CD14-positive monocyte (primary cell): ENCODE measurements at regions not wholly inside any gene's neighbourhood (a gene's known extent, or its start where the extent isn't known, plus 50 kb on each side); places are given as distances from the start of the nearest gene placed in this dataset.

Experiments used
- DNase-seq, 3 donors: peaks; one replicate each; pipeline ENCODE4 v3.0.0-alpha.2; 2011 to 2022
- H2AFZ ChIP-seq: 2 replicates; pipeline ENCODE4 v1.6.0; 2012; ENCODE audit warnings: mild to moderate bottlenecking, low read depth, low read length, inconsistent platforms; ENCODE audit not compliant: insufficient read depth, poor library complexity, severe bottlenecking
- H3K27ac ChIP-seq, 2 donors: 1 replicate in 1 of 2; 2 replicates in 1 of 2; pipeline ENCODE4 v1.5.1; 2012 to 2013; ENCODE audit warnings: low read length in 2 of 2, control low read depth in 1 of 2, inconsistent platforms in 1 of 2, low read depth in 1 of 2, mild to moderate bottlenecking in 1 of 2
- H3K27me3 ChIP-seq, 2 donors: one replicate each; pipeline versions ENCODE4 v1.6.0 to v1.6.1; 2011 to 2013; ENCODE audit warnings: low read length in 2 of 2; ENCODE audit not compliant: control insufficient read depth in 2 of 2, insufficient read depth in 2 of 2
- H3K36me3 ChIP-seq, 2 donors: replicated peaks in 1 of 2; 1 replicate in 1 of 2; 2 replicates in 1 of 2; pipeline versions ENCODE4 v1.5.1 to v1.6.1; 2012 to 2013; ENCODE audit warnings: low read length in 2 of 2, control low read depth in 1 of 2, inconsistent platforms in 1 of 2, mild to moderate bottlenecking in 1 of 2; ENCODE audit not compliant: insufficient read depth in 2 of 2, control insufficient read depth in 1 of 2
- H3K4me1 ChIP-seq, 2 donors: 1 replicate in 1 of 2; 2 replicates in 1 of 2; pipeline versions ENCODE4 v1.5.1 to v1.6.1; 2012 to 2013; ENCODE audit warnings: low read length in 2 of 2, control low read depth in 1 of 2, inconsistent platforms in 1 of 2, mild to moderate bottlenecking in 1 of 2, moderate library complexity in 1 of 2; ENCODE audit not compliant: insufficient read depth in 2 of 2, control insufficient read depth in 1 of 2
- H3K4me2 ChIP-seq: replicated peaks from 2 replicates; pipeline ENCODE3; 2012; ENCODE audit warnings: low read length, moderate library complexity, mild to moderate bottlenecking; ENCODE audit not compliant: poor library complexity, severe bottlenecking; ENCODE audit errors: extremely low read depth
- H3K4me3 ChIP-seq, 3 experiments: fragments of 200-600 bp in 1 of 3; sonication (generic) in 1 of 3; replicated peaks in 1 of 3; 1 replicate in 2 of 3; 2 replicates in 1 of 3; pipeline ENCODE4 v1.5.1; 2011 to 2013; ENCODE audit warnings: low read length in 3 of 3, mild to moderate bottlenecking in 3 of 3, control low read depth in 2 of 3, low read depth in 2 of 3, inconsistent platforms in 1 of 3, moderate library complexity in 1 of 3
- H3K79me2 ChIP-seq: 2 replicates; pipeline ENCODE4 v1.6.0; 2012; ENCODE audit warnings: mild to moderate bottlenecking, control low read depth, inconsistent platforms, low read length, moderate library complexity; ENCODE audit not compliant: insufficient read depth
- H3K9ac ChIP-seq: 2 replicates; pipeline ENCODE4 v1.6.0; 2017; ENCODE audit warnings: low read length, mild to moderate bottlenecking; ENCODE audit not compliant: insufficient read depth, poor library complexity, severe bottlenecking
- H3K9me3 ChIP-seq, 2 donors: replicated peaks in 1 of 2; 1 replicate in 1 of 2; 2 replicates in 1 of 2; pipeline versions ENCODE4 v1.5.1 to v1.6.1; 2012 to 2013; ENCODE audit warnings: low read length in 2 of 2, control low read depth in 1 of 2; ENCODE audit not compliant: control insufficient read depth in 1 of 2, insufficient read depth in 1 of 2
- H4K20me1 ChIP-seq: 2 replicates; pipeline ENCODE4 v1.6.0; 2012; ENCODE audit warnings: mild to moderate bottlenecking, low read length, control low read depth, moderate library complexity; ENCODE audit not compliant: insufficient read depth
- H3K27ac Mint-ChIP-seq, 7 donors: one replicate each; pipeline ENCODE4 v1.8.0; 2020; ENCODE audit warnings: mild to moderate bottlenecking in 7 of 7, mixed read lengths in 7 of 7, moderate library complexity in 6 of 7, inconsistent platforms in 2 of 7
- H3K27me3 Mint-ChIP-seq, 3 donors: one replicate each; pipeline ENCODE4 v1.8.0; 2021 to 2022; ENCODE audit warnings: low read depth in 3 of 3, mild to moderate bottlenecking in 3 of 3, mixed read lengths in 3 of 3, moderate library complexity in 3 of 3, inconsistent platforms in 1 of 3
- H3K36me3 Mint-ChIP-seq, 2 donors: one replicate each; pipeline ENCODE4 v1.8.0; 2020; ENCODE audit warnings: mixed read lengths in 2 of 2, inconsistent platforms in 1 of 2, mild to moderate bottlenecking in 1 of 2
- H3K4me1 Mint-ChIP-seq: one replicate; pipeline ENCODE4 v1.8.0; 2020; ENCODE audit warnings: mild to moderate bottlenecking, mixed read lengths
- H3K4me3 Mint-ChIP-seq, 2 donors: one replicate each; pipeline ENCODE4 v1.8.0; 2020; ENCODE audit warnings: mild to moderate bottlenecking in 2 of 2, mixed read lengths in 2 of 2, moderate library complexity in 1 of 2
- H3K9me3 Mint-ChIP-seq, 7 donors: one replicate each; pipeline ENCODE4 v1.8.0; 2020 to 2022; ENCODE audit warnings: mixed read lengths in 7 of 7, mild to moderate bottlenecking in 6 of 7, moderate library complexity in 6 of 7, inconsistent platforms in 2 of 7
- WGBS: methylation state at CpG from one replicate; pipeline ENCODE4 v1.1.5; 2013; ENCODE audit warnings: missing lambda C conversion rate; ENCODE audit not compliant: insufficient coverage; 5-methylcytosine and 5-hydroxymethylcytosine counted together
- intact Hi-C, 2 donors: fragments of 100-400 bp; cut with micrococcal nuclease; formaldehyde crosslinking; loops; one replicate each; pipeline versions ENCODE4 v1.15.0 to v1.15.1; 2023
- TF ChIP-seq, protein P1 (sequence below): fragments of 200-600 bp; IDR thresholded peaks from one replicate; pipeline ENCODE4 v1.8.0; 2022; ENCODE audit warnings: antibody characterized with exemption, mild to moderate bottlenecking

DNA sequence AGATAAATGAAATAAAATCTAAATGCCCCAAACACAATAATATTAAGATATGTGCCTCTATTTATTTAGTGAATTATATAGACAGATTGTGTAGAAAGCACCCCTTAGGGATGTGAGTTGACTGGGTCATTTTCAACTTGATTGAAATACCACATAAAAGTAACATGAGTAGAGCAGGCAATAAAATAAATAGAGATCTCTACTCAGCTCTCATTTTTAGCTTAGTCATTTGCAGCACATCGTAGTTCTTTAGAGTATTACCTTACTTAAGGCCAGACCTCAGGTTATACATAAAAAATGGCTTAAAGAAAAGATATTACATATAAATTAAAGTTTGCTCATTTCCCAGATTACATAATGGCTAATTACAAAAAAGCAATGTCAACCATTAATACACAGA, 1525.6 kb upstream of the PRR20A start:
- Mint-ChIP-seq H3K9me3 (peaks cover 0 to 6% (median 0%) of the 10 kb centered on the region in 7 donors), H3K36me3 (no peaks in the 10 kb centered on the region), H3K27ac (no peak overlapping the region), H3K27me3 (no peaks in the 10 kb centered on the region), H3K4me1 (no peaks in the 10 kb centered on the region), H3K4me3 (no peak overlapping the region)
- Histone ChIP-seq H3K27me3 (no peaks in the 10 kb centered on the region), H4K20me1 (no peaks in the 10 kb centered on the region), H3K4me1 (no peaks in the 10 kb centered on the region), H2AFZ (no peak overlapping the region), H3K27ac (no peak overlapping the region), H3K9ac (no peak overlapping the region), H3K9me3 (peaks cover 0 to 4% of the 10 kb centered on the region in 2 donors), H3K79me2 (no peaks in the 10 kb centered on the region), H3K4me3 (no peak overlapping the region), H3K36me3 (no peaks in the 10 kb centered on the region), H3K4me2 (no peak overlapping the region)
- no peak for DNase-seq
- TF ChIP-seq, protein P1, sequence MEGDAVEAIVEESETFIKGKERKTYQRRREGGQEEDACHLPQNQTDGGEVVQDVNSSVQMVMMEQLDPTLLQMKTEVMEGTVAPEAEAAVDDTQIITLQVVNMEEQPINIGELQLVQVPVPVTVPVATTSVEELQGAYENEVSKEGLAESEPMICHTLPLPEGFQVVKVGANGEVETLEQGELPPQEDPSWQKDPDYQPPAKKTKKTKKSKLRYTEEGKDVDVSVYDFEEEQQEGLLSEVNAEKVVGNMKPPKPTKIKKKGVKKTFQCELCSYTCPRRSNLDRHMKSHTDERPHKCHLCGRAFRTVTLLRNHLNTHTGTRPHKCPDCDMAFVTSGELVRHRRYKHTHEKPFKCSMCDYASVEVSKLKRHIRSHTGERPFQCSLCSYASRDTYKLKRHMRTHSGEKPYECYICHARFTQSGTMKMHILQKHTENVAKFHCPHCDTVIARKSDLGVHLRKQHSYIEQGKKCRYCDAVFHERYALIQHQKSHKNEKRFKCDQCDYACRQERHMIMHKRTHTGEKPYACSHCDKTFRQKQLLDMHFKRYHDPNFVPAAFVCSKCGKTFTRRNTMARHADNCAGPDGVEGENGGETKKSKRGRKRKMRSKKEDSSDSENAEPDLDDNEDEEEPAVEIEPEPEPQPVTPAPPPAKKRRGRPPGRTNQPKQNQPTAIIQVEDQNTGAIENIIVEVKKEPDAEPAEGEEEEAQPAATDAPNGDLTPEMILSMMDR = no peak
- WGBS = no CpG with 5 or more reads among the region's 1 CpG
- intact Hi-C loops = no loop called here

DNA sequence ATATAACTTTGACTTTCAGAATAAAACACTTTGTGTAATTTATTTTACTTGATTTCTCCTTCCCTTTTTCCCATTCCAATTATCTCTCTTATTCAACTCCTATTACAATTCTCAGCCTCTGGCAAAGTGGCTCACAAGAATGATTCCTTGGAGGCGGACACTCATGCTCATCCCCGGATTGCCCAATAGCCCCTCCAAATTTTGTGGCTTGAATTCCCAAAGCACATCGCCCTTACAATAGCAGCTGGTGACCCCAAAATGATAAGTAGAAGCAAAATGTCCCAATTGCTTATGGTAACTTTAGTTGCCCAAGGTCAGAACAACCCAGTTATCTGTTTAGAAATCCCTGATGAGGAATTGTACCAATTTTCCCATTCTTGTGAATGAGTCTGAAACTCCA, 1523.5 kb upstream of the PRR20A start:
- Histone ChIP-seq H4K20me1 (no peaks in the 10 kb centered on the region), H3K9ac (no peak overlapping the region), H3K27me3 (no peaks in the 10 kb centered on the region), H3K27ac (no peak overlapping the region), H3K4me3 (no peak overlapping the region), H3K4me1 (no peaks in the 10 kb centered on the region), H3K9me3 (peaks cover 0 to 4% of the 10 kb centered on the region in 2 donors), H3K4me2 (no peak overlapping the region), H3K79me2 (no peaks in the 10 kb centered on the region), H3K36me3 (no peaks in the 10 kb centered on the region), H2AFZ (no peak overlapping the region)
- DNase-seq = no peak
- Mint-ChIP-seq H3K9me3 (peaks cover 0 to 6% (median 0%) of the 10 kb centered on the region in 7 donors), H3K27ac (no peak overlapping the region), H3K27me3 (no peaks in the 10 kb centered on the region), H3K36me3 (no peaks in the 10 kb centered on the region), H3K4me3 (no peak overlapping the region), H3K4me1 (no peaks in the 10 kb centered on the region)
- intact Hi-C loops = no loop called here
- TF ChIP-seq, protein P1 = no peak
- WGBS = 87% methylated on average over 2 of the region's 3 CpGs
